ENCODE measurements at regions not wholly inside any gene's neighbourhood (a gene's known extent, or its start where the extent isn't known, plus 50 kb on each side); places are given as distances from the start of the nearest gene placed in this dataset.

GRCh38 chr16:26295625-26296304, 604.0 kb downstream of the HS3ST4 start (continued):
- TF ChIP-seq ZNF407 (IDR thresholded peaks at IDR 0.05; ENCODE audit: low read depth): no peak
- no peak for TF ChIP-seq RAD21 (CRISPR knock-in tag; conservative IDR thresholded peaks at IDR 0.05 in 1 of 2, IDR thresholded peaks at IDR 0.05 in 1 of 2)
- no peak for TF ChIP-seq ZNF263 (CRISPR knock-in tag; IDR thresholded peaks at IDR 0.05; ENCODE audit: borderline replicate concordance)
- TF ChIP-seq ZNF785 (CRISPR knock-in tag; IDR thresholded peaks at IDR 0.05): no peak
- TF ChIP-seq, protein P1, sequence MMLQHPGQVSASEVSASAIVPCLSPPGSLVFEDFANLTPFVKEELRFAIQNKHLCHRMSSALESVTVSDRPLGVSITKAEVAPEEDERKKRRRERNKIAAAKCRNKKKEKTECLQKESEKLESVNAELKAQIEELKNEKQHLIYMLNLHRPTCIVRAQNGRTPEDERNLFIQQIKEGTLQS (IDR thresholded peaks at IDR 0.05): no peak
- TF ChIP-seq, protein P1 (CRISPR knock-in tag; conservative IDR thresholded peaks at IDR 0.05): no peak
- TF ChIP-seq RBM14 (IDR thresholded peaks at IDR 0.05; ENCODE audit: borderline replicate concordance, insufficient read depth, low read depth, low read length): no peak
- TF ChIP-seq FOXJ3 (CRISPR knock-in tag; IDR thresholded peaks at IDR 0.05): no peak
